ENCODE measurements at regions not wholly inside any gene's neighbourhood (a gene's known extent, or its start where the extent isn't known, plus 50 kb on each side); places are given as distances from the start of the nearest gene placed in this dataset.
"Not testable (repeated sequence)": the region's sequence is repeated elsewhere in the genome, so short reads cannot be mapped to it uniquely, and the experiment has no call there.

GRCh38 chr6:6745637-6746332 lies 157.3 kb downstream of the LY86 start:
- ATAC-seq; DNase-seq; intact Hi-C loops (cut with DNase I, micrococcal nuclease): not testable (repeated sequence)

GRCh38 chr6:6746333-6746969 lies 157.9 kb downstream of the LY86 start:
- intact Hi-C loops (cut with DNase I, micrococcal nuclease), result no loop called here
- DNase-seq (no peak), ATAC-seq (no peak)

GRCh38 chr6:6746970-6747338 lies 158.4 kb downstream of the LY86 start:
- intact Hi-C loops (cut with DNase I, micrococcal nuclease), result no loop called here
- no peak for DNase-seq
- no peak for ATAC-seq

- DNase-seq (no peak), ATAC-seq (no peak)
- intact Hi-C loops (cut with DNase I, micrococcal nuclease), result no loop called here
Observed at GRCh38 chr6:6747371-6747770, 158.9 kb downstream of the LY86 start.

- no peak for DNase-seq
- ATAC-seq, result no peak
- intact Hi-C loops (cut with DNase I, micrococcal nuclease), result no loop called here
Observed at GRCh38 chr6:6748001-6748400, 159.5 kb downstream of the LY86 start.

GRCh38 chr6:6749702-6750491 lies 161.4 kb downstream of the LY86 start:
- peak; percentile 48 for ATAC-seq
- intact Hi-C loops (cut with DNase I, micrococcal nuclease), result no loop called here
- DNase-seq, result peak; percentile 67 to 81

- ATAC-seq (peak; percentile 45), DNase-seq (peak in 1 of 2 donors; percentile 23)
- intact Hi-C loops (cut with DNase I, micrococcal nuclease), result no loop called here
Observed at GRCh38 chr6:6750594-6751265, 162.2 kb downstream of the LY86 start.

GRCh38 chr6:6751266-6751596 lies 162.7 kb downstream of the LY86 start:
- ATAC-seq, result no peak
- DNase-seq, result peak; percentile 41 to 50
- intact Hi-C loops (cut with DNase I, micrococcal nuclease), result no loop called here

GRCh38 chr6:6751619-6752023 lies 163.1 kb downstream of the LY86 start:
- ATAC-seq (peak; percentile 80), DNase-seq (peak; percentile 77 to 88)
- intact Hi-C loops (cut with DNase I, micrococcal nuclease), result no loop called here

- peak; percentile 10 for ATAC-seq
- intact Hi-C loops (cut with DNase I, micrococcal nuclease), result no loop called here
- DNase-seq, result peak in 1 of 2 donors; percentile 33
Observed at GRCh38 chr6:6752129-6752528, 163.6 kb downstream of the LY86 start.

GRCh38 chr6:6753301-6753700 lies 164.8 kb downstream of the LY86 start:
- peak; percentile 63 to 68 for DNase-seq
- intact Hi-C loops (cut with DNase I, micrococcal nuclease), result no loop called here
- ATAC-seq, result peak; percentile 35

- intact Hi-C loops (cut with DNase I, micrococcal nuclease), result no loop called here
- DNase-seq (no peak), ATAC-seq (no peak)
Observed at GRCh38 chr6:6756526-6756925, 168.0 kb downstream of the LY86 start.

- no peak for DNase-seq
- peak; percentile 51 for ATAC-seq
- intact Hi-C loops (cut with DNase I, micrococcal nuclease), result no loop called here
Observed at GRCh38 chr6:6758546-6758914, 170.0 kb downstream of the LY86 start.

- intact Hi-C loops (cut with DNase I, micrococcal nuclease), result no loop called here
- ATAC-seq (peak; percentile 87), DNase-seq (peak; percentile 51 to 62)
Observed at GRCh38 chr6:6758915-6759654, 170.6 kb downstream of the LY86 start.

- intact Hi-C loops (cut with DNase I, micrococcal nuclease), result no loop called here
- DNase-seq (no peak), ATAC-seq (no peak)
Observed at GRCh38 chr6:6760002-6760401, 171.5 kb downstream of the LY86 start.

- DNase-seq; ATAC-seq; intact Hi-C loops (cut with DNase I, micrococcal nuclease): not testable (repeated sequence)
Observed at GRCh38 chr6:6762566-6762965, 174.0 kb downstream of the LY86 start.

- no peak for ATAC-seq
- intact Hi-C loops (cut with DNase I, micrococcal nuclease), result no loop called here
- DNase-seq, result no peak
Observed at GRCh38 chr6:6764764-6765434, 176.4 kb downstream of the LY86 start.

- no peak for DNase-seq
- intact Hi-C loops (cut with DNase I, micrococcal nuclease), result no loop called here
- ATAC-seq, result no peak
Observed at GRCh38 chr6:6766230-6766905, 177.8 kb downstream of the LY86 start.
